GM12878 (cell line): ENCODE measurements at regions not wholly inside any gene's neighbourhood (a gene's known extent, or its start where the extent isn't known, plus 50 kb on each side); places are given as distances from the start of the nearest gene placed in this dataset.

Experiments used
- CTCF ChIP-seq, 3 experiments: IDR thresholded peaks in 2 of 3; conservative IDR thresholded peaks in 1 of 3; 2 replicates each; pipeline ENCODE4 v1.5.1; 2011; ENCODE audit warnings: low read depth in 3 of 3, low read length in 3 of 3, mild to moderate bottlenecking in 3 of 3, control low read depth in 2 of 3, moderate library complexity in 2 of 3, inconsistent platforms in 1 of 3, mixed read lengths in 1 of 3; ENCODE audit not compliant: control insufficient read depth in 2 of 3, insufficient read depth in 1 of 3; ENCODE audit errors: extremely low read depth in 1 of 3
- EP300 ChIP-seq, 2 experiments: fragments of 150-350 bp in 1 of 2; IDR thresholded peaks; 2 replicates each; pipeline ENCODE4 v1.6.1; 2011 to 2012; ENCODE audit warnings: low read depth in 2 of 2, low read length in 2 of 2, borderline replicate concordance in 1 of 2, improper control_type of control experiment in 1 of 2, inconsistent platforms in 1 of 2; ENCODE audit not compliant: control insufficient read depth in 1 of 2
- KDM1A ChIP-seq: fragments of 200-600 bp; sonication (generic); IDR thresholded peaks from 2 replicates; pipeline ENCODE4 v1.6.1; 2016; ENCODE audit warnings: borderline replicate concordance
- SPI1 ChIP-seq: IDR thresholded peaks from 2 replicates; pipeline ENCODE4 v1.6.1; 2011; ENCODE audit warnings: low read depth, mild to moderate bottlenecking, low read length, moderate library complexity, borderline replicate concordance; ENCODE audit not compliant: insufficient read depth
- ZBTB11 ChIP-seq: fragments of 450-650 bp; formaldehyde crosslinking; IDR thresholded peaks from 2 replicates; pipeline ENCODE4 v1.5.0; 2022; ENCODE audit warnings: mild to moderate bottlenecking, missing genetic modification characterization
- TF ChIP-seq, protein P1 (sequence below): IDR thresholded peaks from 2 replicates; pipeline ENCODE4 v1.6.1; 2012; ENCODE audit warnings: low read depth, low read length, improper control_type of control experiment

- TF ChIP-seq CTCF (IDR thresholded peaks at IDR 0.05 in 2 of 3, conservative IDR thresholded peaks at IDR 0.05 in 1 of 3; ENCODE audit: control insufficient read depth in 2 of 3, extremely low read depth in 1 of 3, insufficient read depth in 1 of 3, low read depth in 3 of 3, low read length in 3 of 3) (peak; percentile 93 to 99 (median 97)), KDM1A (no peak), EP300 (IDR thresholded peaks at IDR 0.05; ENCODE audit: borderline replicate concordance in 1 of 2, control insufficient read depth in 1 of 2, low read depth in 2 of 2, low read length in 2 of 2) (no peak), SPI1 (no peak), ZBTB11 (CRISPR knock-in tag) (no peak)
- TF ChIP-seq, protein P1, sequence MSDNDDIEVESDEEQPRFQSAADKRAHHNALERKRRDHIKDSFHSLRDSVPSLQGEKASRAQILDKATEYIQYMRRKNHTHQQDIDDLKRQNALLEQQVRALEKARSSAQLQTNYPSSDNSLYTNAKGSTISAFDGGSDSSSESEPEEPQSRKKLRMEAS, result no peak
Measured at GRCh38 chr15:89416339-89417183, 79.8 kb downstream of the RHCG start.
